ENCODE measurements at regions not wholly inside any gene's neighbourhood (a gene's known extent, or its start where the extent isn't known, plus 50 kb on each side); places are given as distances from the start of the nearest gene placed in this dataset.

GRCh38 chr13:79723519-79724024, 242.6 kb downstream of the NDFIP2 start:
- H4K91ac ChIP-seq (ENCODE audit: low read depth, low read length, poor library complexity), result no peak overlapping the region
- H2BK15ac ChIP-seq (ENCODE audit: low read length), result no peak overlapping the region
- H3K18ac ChIP-seq (ENCODE audit: low read length), result no peak overlapping the region
- H3K9ac ChIP-seq (ENCODE audit: low read depth, low read length, poor library complexity), result no peak overlapping the region
- H3K4ac ChIP-seq (ENCODE audit: low read length), result no peak overlapping the region
- no peak for DNase-seq (ENCODE audit: low spot score)
- WGBS, 2 donors (ENCODE audit: extremely low coverage in 2 of 2, insufficient read length in 2 of 2, insufficient replicate concordance in 1 of 2), result no CpG with 5 or more reads among the region's 7 CpGs
- no peaks in the 10 kb centered on the region for H3K27me3 ChIP-seq (ENCODE audit: control insufficient read depth in 3 of 3, insufficient read depth in 3 of 3, low read depth in 1 of 3, low read length in 3 of 3)
- H2BK120ac ChIP-seq (ENCODE audit: low read depth, low read length), result no peak overlapping the region
- H2AK5ac ChIP-seq (ENCODE audit: low read depth, low read length), result no peak overlapping the region
- no peak overlapping the region for H2AFZ ChIP-seq (ENCODE audit: low read length)
- no peaks in the 10 kb centered on the region for H3K36me3 ChIP-seq (replicated peaks in 1 of 2; ENCODE audit: control insufficient read depth in 2 of 2, insufficient read depth in 2 of 2, low read length in 2 of 2)
- no peak overlapping the region for H3K23ac ChIP-seq (ENCODE audit: low read depth, low read length, poor library complexity)
- H3K9me3 ChIP-seq (replicated peaks in 1 of 2; ENCODE audit: control insufficient read depth in 2 of 2, insufficient read depth in 1 of 2, low read depth in 1 of 2, low read length in 2 of 2), result peaks cover 0 to 1% of the 10 kb centered on the region in 2 donors
- H3K4me2 ChIP-seq (ENCODE audit: insufficient read depth, low read length, poor library complexity, severe bottlenecking), result no peak overlapping the region
- H3K14ac ChIP-seq (ENCODE audit: low read length), result no peak overlapping the region
- no peak overlapping the region for H2BK12ac ChIP-seq (ENCODE audit: low read length)
- peaks cover 0 to 2% of the 10 kb centered on the region in 2 donors for H3K4me1 ChIP-seq (ENCODE audit: control insufficient read depth in 2 of 2, insufficient read depth in 1 of 2, low read depth in 1 of 2, low read length in 2 of 2)
- no peak overlapping the region for H2BK5ac ChIP-seq (ENCODE audit: low read length)
- no peak overlapping the region for H3K27ac ChIP-seq (replicated peaks; ENCODE audit: low read length)
- H3K4me3 ChIP-seq (ENCODE audit: low read length in 2 of 2), result no peak overlapping the region
- no peaks in the 10 kb centered on the region for H3K79me1 ChIP-seq (ENCODE audit: low read depth, low read length)
- H4K8ac ChIP-seq (ENCODE audit: low read depth, low read length), result no peak overlapping the region

DNA sequence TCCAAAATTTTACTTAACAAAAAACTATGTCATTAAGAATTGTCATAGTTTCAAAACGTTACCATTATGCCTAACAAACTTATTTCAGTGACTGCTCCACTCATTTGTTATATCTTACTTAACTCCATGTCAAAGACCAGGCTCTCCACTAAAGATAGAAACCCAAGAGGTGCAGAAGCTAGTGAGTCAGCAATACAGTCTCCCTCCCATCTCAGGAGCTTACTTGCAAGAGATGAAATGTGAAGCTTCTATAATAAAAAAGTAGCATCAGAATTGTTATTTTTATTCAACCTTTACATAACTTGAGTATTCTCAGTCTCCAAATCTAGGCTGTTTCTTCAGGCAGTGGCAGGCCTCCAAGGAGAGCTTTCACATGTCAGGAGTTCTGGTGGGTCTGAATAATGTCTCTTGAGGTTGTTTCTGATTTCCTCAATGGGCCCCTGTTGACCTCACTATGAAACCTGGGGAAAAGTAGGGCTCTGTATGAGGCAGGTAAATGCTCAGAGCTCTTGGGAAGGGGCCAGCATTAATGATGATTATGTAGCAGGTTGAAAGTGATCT, 242.0 kb downstream of the NDFIP2 start:
- H2AK5ac ChIP-seq (ENCODE audit: low read depth, low read length), result no peak overlapping the region

DNA sequence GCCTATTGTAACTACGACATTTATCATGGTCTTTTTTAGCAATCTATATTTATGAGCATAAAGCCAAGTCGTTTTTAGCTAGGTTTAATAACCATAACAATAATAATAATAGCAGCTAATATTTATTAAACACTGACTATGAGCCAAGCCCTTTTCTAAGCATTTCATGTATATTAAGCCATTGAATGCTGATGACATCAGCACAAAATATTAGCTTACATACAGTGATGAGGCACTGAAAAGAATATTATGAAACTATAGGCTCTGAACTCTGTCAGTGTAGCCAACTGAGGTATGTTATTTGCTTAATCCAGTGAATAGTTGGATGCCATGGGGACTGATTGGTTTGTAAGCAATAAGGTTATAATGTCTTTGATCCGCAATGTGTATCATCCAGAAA, 235.2 kb downstream of the NDFIP2 start:
- Histone ChIP-seq H3K79me1 (ENCODE audit: low read depth, low read length) (no peaks in the 10 kb centered on the region), H2BK15ac (ENCODE audit: low read length) (no peak overlapping the region), H3K4me2 (ENCODE audit: insufficient read depth, low read length, poor library complexity, severe bottlenecking) (no peak overlapping the region), H3K9me3 (replicated peaks in 1 of 2; ENCODE audit: control insufficient read depth in 2 of 2, insufficient read depth in 1 of 2, low read depth in 1 of 2, low read length in 2 of 2) (peaks cover 0 to 3% of the 10 kb centered on the region in 2 donors), H4K8ac (ENCODE audit: low read depth, low read length) (no peak overlapping the region), H2BK120ac (ENCODE audit: low read depth, low read length) (no peak overlapping the region), H2AFZ (ENCODE audit: low read length) (no peak overlapping the region), H2BK5ac (ENCODE audit: low read length) (no peak overlapping the region), H3K23ac (ENCODE audit: low read depth, low read length, poor library complexity) (no peak overlapping the region), H3K14ac (ENCODE audit: low read length) (no peak overlapping the region), H3K18ac (ENCODE audit: low read length) (no peak overlapping the region), H4K91ac (ENCODE audit: low read depth, low read length, poor library complexity) (no peak overlapping the region), H2BK12ac (ENCODE audit: low read length) (no peak overlapping the region), H3K4me1 (ENCODE audit: control insufficient read depth in 2 of 2, insufficient read depth in 1 of 2, low read depth in 1 of 2, low read length in 2 of 2) (no peaks in the 10 kb centered on the region), H3K4ac (ENCODE audit: low read length) (no peak overlapping the region), H3K36me3 (replicated peaks in 1 of 2; ENCODE audit: control insufficient read depth in 2 of 2, insufficient read depth in 2 of 2, low read length in 2 of 2) (no peaks in the 10 kb centered on the region), H3K4me3 (ENCODE audit: low read length in 2 of 2) (no peak overlapping the region), H3K27ac (replicated peaks; ENCODE audit: low read length) (no peak overlapping the region), H3K9ac (ENCODE audit: low read depth, low read length, poor library complexity) (no peak overlapping the region), H2AK5ac (ENCODE audit: low read depth, low read length) (no peak overlapping the region), H3K27me3 (ENCODE audit: control insufficient read depth in 3 of 3, insufficient read depth in 3 of 3, low read depth in 1 of 3, low read length in 3 of 3) (no peaks in the 10 kb centered on the region)
- WGBS, 2 donors (ENCODE audit: extremely low coverage in 2 of 2, insufficient read length in 2 of 2, insufficient replicate concordance in 1 of 2), result no CpG with 5 or more reads among the region's 3 CpGs
- no peak for DNase-seq (ENCODE audit: low spot score)

More for the DNA sequence above, 242.0 kb downstream of the NDFIP2 start:
- Histone ChIP-seq H3K14ac (ENCODE audit: low read length) (no peak overlapping the region), H3K4me3 (ENCODE audit: low read length in 2 of 2) (no peak overlapping the region), H4K8ac (ENCODE audit: low read depth, low read length) (no peak overlapping the region), H3K36me3 (replicated peaks in 1 of 2; ENCODE audit: control insufficient read depth in 2 of 2, insufficient read depth in 2 of 2, low read length in 2 of 2) (no peaks in the 10 kb centered on the region), H2BK5ac (ENCODE audit: low read length) (no peak overlapping the region), H3K4ac (ENCODE audit: low read length) (no peak overlapping the region), H2BK12ac (ENCODE audit: low read length) (no peak overlapping the region), H2AFZ (ENCODE audit: low read length) (no peak overlapping the region), H3K4me1 (ENCODE audit: control insufficient read depth in 2 of 2, insufficient read depth in 1 of 2, low read depth in 1 of 2, low read length in 2 of 2) (peaks cover 0 to 2% of the 10 kb centered on the region in 2 donors), H4K91ac (ENCODE audit: low read depth, low read length, poor library complexity) (no peak overlapping the region), H3K79me1 (ENCODE audit: low read depth, low read length) (no peaks in the 10 kb centered on the region), H3K27ac (replicated peaks; ENCODE audit: low read length) (no peak overlapping the region), H3K4me2 (ENCODE audit: insufficient read depth, low read length, poor library complexity, severe bottlenecking) (no peak overlapping the region), H3K9me3 (replicated peaks in 1 of 2; ENCODE audit: control insufficient read depth in 2 of 2, insufficient read depth in 1 of 2, low read depth in 1 of 2, low read length in 2 of 2) (peaks cover 0 to 3% of the 10 kb centered on the region in 2 donors), H2BK120ac (ENCODE audit: low read depth, low read length) (no peak overlapping the region), H3K27me3 (ENCODE audit: control insufficient read depth in 3 of 3, insufficient read depth in 3 of 3, low read depth in 1 of 3, low read length in 3 of 3) (no peaks in the 10 kb centered on the region), H3K9ac (ENCODE audit: low read depth, low read length, poor library complexity) (no peak overlapping the region), H3K23ac (ENCODE audit: low read depth, low read length, poor library complexity) (no peak overlapping the region), H2BK15ac (ENCODE audit: low read length) (no peak overlapping the region), H3K18ac (ENCODE audit: low read length) (no peak overlapping the region)
- no CpG with 5 or more reads among the region's 1 CpG for WGBS, 2 donors (ENCODE audit: extremely low coverage in 2 of 2, insufficient read length in 2 of 2, insufficient replicate concordance in 1 of 2)
- DNase-seq (ENCODE audit: low spot score), result no peak

DNA sequence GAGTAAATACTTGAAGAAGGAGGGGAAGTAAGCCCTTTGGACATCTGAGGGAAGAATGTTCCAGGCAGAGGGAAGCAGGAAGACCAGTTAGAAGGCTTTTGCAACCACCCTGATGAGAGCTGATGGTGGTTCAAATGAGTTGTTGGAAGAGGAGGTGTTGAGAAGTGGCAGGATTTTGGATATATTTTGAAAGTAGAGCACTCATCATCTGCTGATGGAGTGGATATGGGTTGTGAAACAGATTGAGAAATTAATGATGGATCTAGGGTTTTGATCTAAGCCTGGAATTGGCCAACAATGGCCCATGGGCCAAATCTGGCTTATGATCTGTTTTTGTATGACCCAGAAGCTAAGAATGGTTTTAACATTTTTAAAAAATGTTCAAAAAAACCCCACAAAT, 230.7 kb downstream of the NDFIP2 start:
- no peak overlapping the region for H2AFZ ChIP-seq (ENCODE audit: low read length)
- H3K27ac ChIP-seq (replicated peaks; ENCODE audit: low read length), result no peak overlapping the region
- no peaks in the 10 kb centered on the region for H3K9me3 ChIP-seq (replicated peaks in 1 of 2; ENCODE audit: control insufficient read depth in 2 of 2, insufficient read depth in 1 of 2, low read depth in 1 of 2, low read length in 2 of 2)
- H2BK12ac ChIP-seq (ENCODE audit: low read length), result no peak overlapping the region
- H3K4ac ChIP-seq (ENCODE audit: low read length), result no peak overlapping the region
- no peak overlapping the region for H3K23ac ChIP-seq (ENCODE audit: low read depth, low read length, poor library complexity)
- no peak for DNase-seq (ENCODE audit: low spot score)
- no peak overlapping the region for H3K4me3 ChIP-seq (ENCODE audit: low read length in 2 of 2)
- no peak overlapping the region for H2AK5ac ChIP-seq (ENCODE audit: low read depth, low read length)
- no peaks in the 10 kb centered on the region for H3K4me1 ChIP-seq (ENCODE audit: control insufficient read depth in 2 of 2, insufficient read depth in 1 of 2, low read depth in 1 of 2, low read length in 2 of 2)
- H3K18ac ChIP-seq (ENCODE audit: low read length), result no peak overlapping the region
- no peak overlapping the region for H3K4me2 ChIP-seq (ENCODE audit: insufficient read depth, low read length, poor library complexity, severe bottlenecking)
- no peak overlapping the region for H2BK5ac ChIP-seq (ENCODE audit: low read length)
- no peak overlapping the region for H2BK15ac ChIP-seq (ENCODE audit: low read length)
- H3K27me3 ChIP-seq (ENCODE audit: control insufficient read depth in 3 of 3, insufficient read depth in 3 of 3, low read depth in 1 of 3, low read length in 3 of 3), result no peaks in the 10 kb centered on the region
- no peaks in the 10 kb centered on the region for H3K36me3 ChIP-seq (replicated peaks in 1 of 2; ENCODE audit: control insufficient read depth in 2 of 2, insufficient read depth in 2 of 2, low read length in 2 of 2)
- no peak overlapping the region for H3K14ac ChIP-seq (ENCODE audit: low read length)
- H3K79me1 ChIP-seq (ENCODE audit: low read depth, low read length), result no peaks in the 10 kb centered on the region
- no peak overlapping the region for H4K8ac ChIP-seq (ENCODE audit: low read depth, low read length)
- H2BK120ac ChIP-seq (ENCODE audit: low read depth, low read length), result no peak overlapping the region
- no peak overlapping the region for H4K91ac ChIP-seq (ENCODE audit: low read depth, low read length, poor library complexity)
- no peak overlapping the region for H3K9ac ChIP-seq (ENCODE audit: low read depth, low read length, poor library complexity)

Measured in neuronal stem cell (in vitro differentiated cells).